Transverse colon (tissue), 3 donors: ENCODE measurements at regions not wholly inside any gene's neighbourhood (a gene's known extent, or its start where the extent isn't known, plus 50 kb on each side); places are given as distances from the start of the nearest gene placed in this dataset.
"Not testable (repeated sequence)": the region's sequence is repeated elsewhere in the genome, so short reads cannot be mapped to it uniquely, and the experiment has no call there.

Experiments
- POLR2A ChIP-seq: fragments of 450-650 bp; IDR thresholded peaks from one replicate; pipeline ENCODE4 v1.6.1; 2016; ENCODE audit warnings: antibody characterized with exemption, mild to moderate bottlenecking, moderate library complexity
- TF ChIP-seq, protein P1 (sequence below), 5 experiments: fragments of 200-600 bp in 3 of 5; fragments of 450-650 bp in 2 of 5; sonication (generic) in 3 of 5; IDR thresholded peaks; 1 replicate in 2 of 5; 2 replicates in 3 of 5; pipeline ENCODE4 v1.5.1; 2016 to 2017; ENCODE audit warnings: antibody characterized with exemption in 5 of 5, inconsistent platforms in 3 of 5, mild to moderate bottlenecking in 2 of 5, moderate library complexity in 1 of 5

DNA sequence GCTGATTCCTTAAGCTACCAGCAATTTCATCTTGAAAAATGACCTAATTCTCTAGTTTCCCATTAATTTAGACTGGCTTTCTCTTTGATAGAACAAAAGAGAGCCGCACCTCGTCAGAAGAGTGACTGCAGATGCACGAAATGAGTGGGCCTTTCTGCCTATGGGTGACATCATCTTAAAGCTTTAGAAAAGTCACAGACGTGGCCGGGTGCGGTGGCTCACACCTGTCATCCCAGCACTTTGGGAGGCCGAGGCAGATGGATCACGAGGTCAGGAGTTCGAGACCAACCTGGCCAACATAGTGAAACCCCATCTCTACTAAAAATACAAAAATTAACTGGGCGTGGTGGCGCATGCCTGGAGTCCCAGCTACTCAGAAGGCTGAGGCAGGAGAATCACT lies 190.7 kb upstream of the GLI2 start:
- TF ChIP-seq, protein P1, sequence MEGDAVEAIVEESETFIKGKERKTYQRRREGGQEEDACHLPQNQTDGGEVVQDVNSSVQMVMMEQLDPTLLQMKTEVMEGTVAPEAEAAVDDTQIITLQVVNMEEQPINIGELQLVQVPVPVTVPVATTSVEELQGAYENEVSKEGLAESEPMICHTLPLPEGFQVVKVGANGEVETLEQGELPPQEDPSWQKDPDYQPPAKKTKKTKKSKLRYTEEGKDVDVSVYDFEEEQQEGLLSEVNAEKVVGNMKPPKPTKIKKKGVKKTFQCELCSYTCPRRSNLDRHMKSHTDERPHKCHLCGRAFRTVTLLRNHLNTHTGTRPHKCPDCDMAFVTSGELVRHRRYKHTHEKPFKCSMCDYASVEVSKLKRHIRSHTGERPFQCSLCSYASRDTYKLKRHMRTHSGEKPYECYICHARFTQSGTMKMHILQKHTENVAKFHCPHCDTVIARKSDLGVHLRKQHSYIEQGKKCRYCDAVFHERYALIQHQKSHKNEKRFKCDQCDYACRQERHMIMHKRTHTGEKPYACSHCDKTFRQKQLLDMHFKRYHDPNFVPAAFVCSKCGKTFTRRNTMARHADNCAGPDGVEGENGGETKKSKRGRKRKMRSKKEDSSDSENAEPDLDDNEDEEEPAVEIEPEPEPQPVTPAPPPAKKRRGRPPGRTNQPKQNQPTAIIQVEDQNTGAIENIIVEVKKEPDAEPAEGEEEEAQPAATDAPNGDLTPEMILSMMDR (IDR thresholded peaks at IDR 0.05): not testable (repeated sequence)
- not testable (repeated sequence) for TF ChIP-seq POLR2A
